K562 (cell line): ENCODE measurements at regions not wholly inside any gene's neighbourhood (a gene's known extent, or its start where the extent isn't known, plus 50 kb on each side); places are given as distances from the start of the nearest gene placed in this dataset.
A peak's percentile ranks its signal among the peaks of the same experiment; 100 is the strongest.

ENCODE experiments used
- ARID2 ChIP-seq: fragments of 450-650 bp; IDR thresholded peaks from 2 replicates; pipeline ENCODE4 v1.6.1; 2017; ENCODE audit warnings: antibody characterized with exemption, mild to moderate bottlenecking
- CREM ChIP-seq: IDR thresholded peaks from 2 replicates; pipeline ENCODE4 v1.6.1; 2014; ENCODE audit warnings: antibody characterized with exemption, low read depth
- EP400 ChIP-seq: fragments of 450-650 bp; IDR thresholded peaks from 2 replicates; pipeline ENCODE4 v1.6.1; 2017; ENCODE audit warnings: antibody characterized with exemption, mild to moderate bottlenecking, moderate library complexity
- FOSL1 ChIP-seq: fragments of 200-800 bp; sonication (Bioruptor generic); conservative IDR thresholded peaks from 2 replicates; pipeline ENCODE4 v1.6.1; 2016; ENCODE audit warnings: missing genetic modification characterization, missing compliant biosample characterization
- HMBOX1 ChIP-seq: sonication (generic); IDR thresholded peaks from 2 replicates; pipeline ENCODE4 v1.6.1; 2016
- NFE2L1 ChIP-seq: fragments of 450-650 bp; IDR thresholded peaks from 2 replicates; pipeline ENCODE4 v1.6.1; 2016; ENCODE audit warnings: missing genetic modification characterization, low read depth, mild to moderate bottlenecking, missing compliant biosample characterization, moderate library complexity, borderline replicate concordance
- RAD21 ChIP-seq, 2 experiments: fragments of 250-450 bp in 1 of 2; fragments of 450-650 bp in 1 of 2; sonication (Bioruptor Pico) in 1 of 2; formaldehyde crosslinking in 1 of 2; IDR thresholded peaks in 1 of 2; conservative IDR thresholded peaks in 1 of 2; 2 replicates each; pipeline versions ENCODE4 v1.4.0 to v1.8.0; 2020 to 2022; ENCODE audit warnings: mild to moderate bottlenecking in 2 of 2, moderate library complexity in 1 of 2
- RBBP5 ChIP-seq: fragments of 200-600 bp; sonication (generic); IDR thresholded peaks from 2 replicates; pipeline ENCODE4 v1.6.1; 2012; ENCODE audit warnings: borderline replicate concordance, mild to moderate bottlenecking, low read length, control low read depth, inconsistent platforms; ENCODE audit not compliant: insufficient read depth, poor library complexity, severe bottlenecking
- RBFOX2 ChIP-seq: fragments of 200-400 bp; formaldehyde crosslinking; IDR thresholded peaks from 2 replicates; pipeline ENCODE4 v1.6.1; 2017; ENCODE audit warnings: low read depth, mild to moderate bottlenecking, low read length, moderate library complexity
- SNAPC5 ChIP-seq: fragments of 250-450 bp; sonication (Bioruptor Pico); IDR thresholded peaks from 2 replicates; pipeline ENCODE4 v1.8.0; 2021; ENCODE audit warnings: moderate library complexity, mild to moderate bottlenecking, inconsistent platforms
- TCF7 ChIP-seq: sonication (generic); IDR thresholded peaks from 2 replicates; pipeline ENCODE4 v1.6.1; 2016; ENCODE audit warnings: antibody characterized with exemption, borderline replicate concordance
- TRIM24 ChIP-seq, 2 experiments: fragments of 450-650 bp; IDR thresholded peaks; 2 replicates each; pipeline ENCODE4 v1.6.1; 2016
- ZBTB17 ChIP-seq: fragments of 450-650 bp; formaldehyde crosslinking; IDR thresholded peaks from 2 replicates; pipeline ENCODE4 v1.4.0; 2020; ENCODE audit warnings: mild to moderate bottlenecking
- ZFP36 ChIP-seq: fragments of 150-350 bp; IDR thresholded peaks from 2 replicates; pipeline ENCODE4 v1.6.1; 2018; ENCODE audit warnings: low read length, low read depth; ENCODE audit not compliant: partially characterized antibody

DNA sequence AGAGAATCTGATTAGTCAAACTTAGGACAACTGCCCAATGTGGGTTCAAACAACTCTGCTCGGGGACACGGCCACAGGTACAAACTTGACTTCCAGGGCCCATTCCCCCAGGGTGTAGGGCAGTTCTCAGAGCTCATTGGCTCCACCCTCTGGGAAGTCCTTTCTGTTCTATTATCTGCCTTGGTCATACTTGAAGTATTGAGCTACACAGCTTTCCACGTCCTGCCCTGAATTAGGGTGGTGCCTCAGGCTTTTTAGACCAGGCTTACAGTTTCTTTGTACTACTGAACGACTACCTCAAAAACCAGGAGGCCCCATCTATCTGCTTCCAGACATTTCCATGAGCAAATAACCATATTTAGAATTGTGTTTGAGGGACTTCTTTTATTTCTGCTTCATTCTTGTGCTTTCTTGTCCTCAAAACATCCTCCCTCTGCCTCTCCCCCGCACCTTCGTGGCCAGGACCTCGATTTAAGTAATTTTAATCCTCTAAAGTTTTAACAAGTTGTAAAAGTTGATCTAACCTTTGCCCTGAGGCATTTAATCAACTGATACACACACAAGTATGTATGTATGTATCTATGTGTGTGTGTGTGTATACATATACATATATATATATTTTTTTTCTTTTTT is 281.7 kb upstream of the AMIGO2 start (continued):
- peak; percentile 53 for TF ChIP-seq RBFOX2
- TF ChIP-seq NFE2L1 (tag): no peak
- no peak for TF ChIP-seq RBBP5
- TF ChIP-seq SNAPC5 (CRISPR knock-in tag): no peak
- no peak for TF ChIP-seq ARID2
- TF ChIP-seq HMBOX1: peak; percentile 19
- TF ChIP-seq ZBTB17 (CRISPR knock-in tag): no peak
- TF ChIP-seq EP400: peak; percentile 2; the same call in 1 of the 2 replicates
- 0 out of 2 replicates have a peak, but pooled peaks have one; percentile 10 for TF ChIP-seq FOSL1 (tag)
- TF ChIP-seq CREM: 0 out of 2 replicates have a peak, but pooled peaks have one; percentile 10
- TF ChIP-seq TCF7: no peak
- TF ChIP-seq ZFP36: no peak
- TF ChIP-seq RAD21 (CRISPR knock-in tag; conservative IDR thresholded peaks at IDR 0.05 in 1 of 2, IDR thresholded peaks at IDR 0.05 in 1 of 2): peak; percentile 47 to 64
- no peak for TF ChIP-seq TRIM24 (IDR thresholded peaks at IDR 0.05)
